H9 (cell line): ENCODE measurements at regions not wholly inside any gene's neighbourhood (a gene's known extent, or its start where the extent isn't known, plus 50 kb on each side); places are given as distances from the start of the nearest gene placed in this dataset.

Experiments used
- DNase-seq: peaks from one replicate; pipeline ENCODE4 v3.0.0-alpha.2; 2017
- H2AFZ ChIP-seq: one replicate; pipeline ENCODE4 v1.6.1; 2013; ENCODE audit warnings: mild to moderate bottlenecking, low read length, control low read depth, moderate library complexity
- H2AK5ac ChIP-seq: 2 replicates; pipeline ENCODE4 v1.6.1; 2013; ENCODE audit warnings: low read length, control low read depth, mixed read lengths; ENCODE audit not compliant: insufficient read length
- H2BK120ac ChIP-seq: one replicate; pipeline ENCODE4 v1.6.1; 2013; ENCODE audit warnings: low read depth, mild to moderate bottlenecking, low read length, control low read depth, inconsistent platforms; ENCODE audit not compliant: poor library complexity, severe bottlenecking
- H2BK12ac ChIP-seq: 2 replicates; pipeline ENCODE4 v1.6.1; 2013; ENCODE audit warnings: low read length, control low read depth, mixed read lengths, low read depth; ENCODE audit not compliant: insufficient read length
- H2BK15ac ChIP-seq: 2 replicates; pipeline ENCODE4 v1.6.1; 2013; ENCODE audit warnings: low read depth, low read length, control low read depth
- H2BK20ac ChIP-seq: one replicate; pipeline ENCODE4 v1.6.1; 2013; ENCODE audit warnings: low read depth, mild to moderate bottlenecking, low read length, control low read depth, inconsistent platforms; ENCODE audit not compliant: poor library complexity, severe bottlenecking
- H2BK5ac ChIP-seq: 2 replicates; pipeline ENCODE4 v1.6.1; 2013; ENCODE audit warnings: low read length, control low read depth, mixed read lengths; ENCODE audit not compliant: insufficient read length
- H3K14ac ChIP-seq: 2 replicates; pipeline ENCODE4 v1.6.1; 2013; ENCODE audit warnings: low read length, control low read depth; ENCODE audit not compliant: insufficient read depth
- H3K18ac ChIP-seq: 2 replicates; pipeline ENCODE4 v1.6.1; 2013; ENCODE audit warnings: low read depth, mild to moderate bottlenecking, mixed read lengths, low read length, control low read depth; ENCODE audit not compliant: insufficient read length
- H3K23ac ChIP-seq: 2 replicates; pipeline ENCODE4 v1.6.1; 2013; ENCODE audit warnings: low read length, control low read depth, mixed read lengths, low read depth; ENCODE audit not compliant: insufficient read length
- H3K23me2 ChIP-seq: 2 replicates; pipeline ENCODE4 v1.6.1; 2013; ENCODE audit warnings: low read depth, mild to moderate bottlenecking, mixed read lengths, low read length, control low read depth; ENCODE audit not compliant: insufficient read length, poor library complexity, severe bottlenecking
- H3K27ac ChIP-seq: 2 replicates; pipeline ENCODE4 v1.5.1; 2013; ENCODE audit warnings: low read length, control low read depth, mixed read lengths, low read depth; ENCODE audit not compliant: insufficient read length
- H3K27me3 ChIP-seq: 2 replicates; pipeline ENCODE4 v1.6.1; 2013; ENCODE audit warnings: low read length, control low read depth, inconsistent platforms; ENCODE audit not compliant: insufficient read depth
- H3K4ac ChIP-seq: 2 replicates; pipeline ENCODE4 v1.6.1; 2013; ENCODE audit warnings: low read depth, mild to moderate bottlenecking, control low read depth, inconsistent platforms, low read length, moderate library complexity
- H3K4me1 ChIP-seq: 2 replicates; pipeline ENCODE4 v1.6.1; 2013; ENCODE audit warnings: low read length, control low read depth, inconsistent platforms; ENCODE audit not compliant: insufficient read depth
- H3K4me2 ChIP-seq: 2 replicates; pipeline ENCODE4 v1.6.1; 2013; ENCODE audit warnings: low read length, control low read depth, mixed read lengths; ENCODE audit not compliant: insufficient read length, insufficient read depth
- H3K56ac ChIP-seq: 2 replicates; pipeline ENCODE4 v1.6.1; 2013; ENCODE audit warnings: low read depth, mild to moderate bottlenecking, mixed read lengths, low read length, control low read depth; ENCODE audit not compliant: insufficient read length
- H3K79me1 ChIP-seq: 2 replicates; pipeline ENCODE4 v1.6.1; 2013; ENCODE audit warnings: low read depth, mild to moderate bottlenecking, moderate library complexity, low read length, control low read depth, inconsistent platforms; ENCODE audit not compliant: insufficient read depth, poor library complexity, severe bottlenecking
- H3K79me2 ChIP-seq: 2 replicates; pipeline ENCODE4 v1.6.1; 2013; ENCODE audit warnings: low read length, control low read depth, inconsistent platforms; ENCODE audit not compliant: insufficient read depth
- H3K9ac ChIP-seq: 2 replicates; pipeline ENCODE4 v1.6.1; 2013; ENCODE audit warnings: low read length, control low read depth, mixed read lengths; ENCODE audit not compliant: insufficient read length; ENCODE audit errors: extremely low read depth
- H3K9me3 ChIP-seq: one replicate; pipeline ENCODE4 v1.6.1; 2013; ENCODE audit warnings: low read depth, low read length, inconsistent platforms; ENCODE audit not compliant: control insufficient read depth
- H3T11ph ChIP-seq: one replicate; pipeline ENCODE4 v1.6.1; 2013; ENCODE audit warnings: mild to moderate bottlenecking, low read length, control low read depth, inconsistent platforms
- H4K20me1 ChIP-seq: one replicate; pipeline ENCODE4 v1.6.1; 2013; ENCODE audit not compliant: control insufficient read depth, insufficient read length, insufficient read depth
- H4K5ac ChIP-seq: 2 replicates; pipeline ENCODE4 v1.6.1; 2013; ENCODE audit warnings: low read depth, mild to moderate bottlenecking, mixed read lengths, low read length, control low read depth; ENCODE audit not compliant: insufficient read length
- H4K8ac ChIP-seq: replicated peaks from 2 replicates; pipeline ENCODE4 v1.6.1; 2013; ENCODE audit warnings: low read length, control low read depth, mixed read lengths, low read depth; ENCODE audit not compliant: insufficient read length
- H4K91ac ChIP-seq: 2 replicates; pipeline ENCODE4 v1.6.1; 2013; ENCODE audit warnings: low read depth, mild to moderate bottlenecking, moderate library complexity, mixed read lengths, low read length, control low read depth; ENCODE audit not compliant: insufficient read length
- H3K27ac Mint-ChIP-seq, 3 experiments: 2 replicates in 2 of 3; 3 replicates in 1 of 3; pipeline ENCODE4 v1.8.0; 2020 to 2021; ENCODE audit warnings: mixed read lengths in 3 of 3, mild to moderate bottlenecking in 1 of 3, moderate library complexity in 1 of 3
- H3K27me3 Mint-ChIP-seq: 2 replicates; pipeline ENCODE4 v1.8.0; 2021; ENCODE audit warnings: low read depth, mild to moderate bottlenecking, moderate library complexity, mixed read lengths
- H3K36me3 Mint-ChIP-seq, 3 experiments: 2 replicates in 2 of 3; 3 replicates in 1 of 3; pipeline ENCODE4 v1.8.0; 2020 to 2021; ENCODE audit warnings: low read depth in 3 of 3, mixed read lengths in 3 of 3; ENCODE audit not compliant: insufficient read depth in 1 of 3
- H3K4me1 Mint-ChIP-seq, 2 experiments: 2 replicates each; pipeline ENCODE4 v1.8.0; 2020; ENCODE audit warnings: mixed read lengths in 2 of 2
- H3K4me3 Mint-ChIP-seq, 2 experiments: 2 replicates in 1 of 2; 3 replicates in 1 of 2; pipeline ENCODE4 v1.8.0; 2020 to 2021; ENCODE audit warnings: mild to moderate bottlenecking in 2 of 2, mixed read lengths in 2 of 2, moderate library complexity in 1 of 2
- H3K9me3 Mint-ChIP-seq, 2 experiments: 2 replicates in 1 of 2; 3 replicates in 1 of 2; pipeline ENCODE4 v1.8.0; 2020; ENCODE audit warnings: mild to moderate bottlenecking in 2 of 2, mixed read lengths in 2 of 2, moderate library complexity in 1 of 2
- TF ChIP-seq, protein P1 (sequence below): fragments of 200-600 bp; sonication (generic); conservative IDR thresholded peaks from 3 replicates; pipeline ENCODE4 v1.8.0; 2021; ENCODE audit warnings: antibody characterized with exemption, mild to moderate bottlenecking

- H2BK120ac ChIP-seq = no peak overlapping the region
- no peak overlapping the region for H3K27ac ChIP-seq
- H3K4me2 ChIP-seq = no peak overlapping the region
- no peaks in the 10 kb centered on the region for H3K79me2 ChIP-seq
- H3K27me3 ChIP-seq = no peaks in the 10 kb centered on the region
- TF ChIP-seq, protein P1, sequence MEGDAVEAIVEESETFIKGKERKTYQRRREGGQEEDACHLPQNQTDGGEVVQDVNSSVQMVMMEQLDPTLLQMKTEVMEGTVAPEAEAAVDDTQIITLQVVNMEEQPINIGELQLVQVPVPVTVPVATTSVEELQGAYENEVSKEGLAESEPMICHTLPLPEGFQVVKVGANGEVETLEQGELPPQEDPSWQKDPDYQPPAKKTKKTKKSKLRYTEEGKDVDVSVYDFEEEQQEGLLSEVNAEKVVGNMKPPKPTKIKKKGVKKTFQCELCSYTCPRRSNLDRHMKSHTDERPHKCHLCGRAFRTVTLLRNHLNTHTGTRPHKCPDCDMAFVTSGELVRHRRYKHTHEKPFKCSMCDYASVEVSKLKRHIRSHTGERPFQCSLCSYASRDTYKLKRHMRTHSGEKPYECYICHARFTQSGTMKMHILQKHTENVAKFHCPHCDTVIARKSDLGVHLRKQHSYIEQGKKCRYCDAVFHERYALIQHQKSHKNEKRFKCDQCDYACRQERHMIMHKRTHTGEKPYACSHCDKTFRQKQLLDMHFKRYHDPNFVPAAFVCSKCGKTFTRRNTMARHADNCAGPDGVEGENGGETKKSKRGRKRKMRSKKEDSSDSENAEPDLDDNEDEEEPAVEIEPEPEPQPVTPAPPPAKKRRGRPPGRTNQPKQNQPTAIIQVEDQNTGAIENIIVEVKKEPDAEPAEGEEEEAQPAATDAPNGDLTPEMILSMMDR = no peak
- no peaks in the 10 kb centered on the region for H3K23me2 ChIP-seq
- no peak overlapping the region for H2BK5ac ChIP-seq
- H2BK15ac ChIP-seq = no peak overlapping the region
- H3K27ac Mint-ChIP-seq = no peak overlapping the region
- H3K9ac ChIP-seq = no peak overlapping the region
- no peaks in the 10 kb centered on the region for H3K27me3 Mint-ChIP-seq
- no peak overlapping the region for H4K91ac ChIP-seq
- no peak overlapping the region for H2AFZ ChIP-seq
- H3K4me1 ChIP-seq = no peaks in the 10 kb centered on the region
- H3K14ac ChIP-seq = no peak overlapping the region
- no peaks in the 10 kb centered on the region for H3K36me3 Mint-ChIP-seq
- H3K4me3 Mint-ChIP-seq = no peak overlapping the region
- no peak for DNase-seq
- H3K4me1 Mint-ChIP-seq = no peaks in the 10 kb centered on the region
- no peak overlapping the region for H3K23ac ChIP-seq
- H2BK12ac ChIP-seq = no peak overlapping the region
- no peaks in the 10 kb centered on the region for H3K9me3 ChIP-seq
- no peak overlapping the region for H3T11ph ChIP-seq
- H3K4ac ChIP-seq = no peak overlapping the region
- no peak overlapping the region for H3K18ac ChIP-seq
- no peak overlapping the region for H4K8ac ChIP-seq
- no peaks in the 10 kb centered on the region for H3K9me3 Mint-ChIP-seq
- H2BK20ac ChIP-seq = no peak overlapping the region
- H4K5ac ChIP-seq = no peak overlapping the region
- H2AK5ac ChIP-seq = no peak overlapping the region
- no peaks in the 10 kb centered on the region for H3K79me1 ChIP-seq
- no peak overlapping the region for H3K56ac ChIP-seq
- H4K20me1 ChIP-seq = no peaks in the 10 kb centered on the region
Observed at GRCh38 chr11:41879214-41879613, 419.8 kb upstream of the LRRC4C start.
